ENCODE measurements at regions not wholly inside any gene's neighbourhood (a gene's known extent, or its start where the extent isn't known, plus 50 kb on each side); places are given as distances from the start of the nearest gene placed in this dataset.

GRCh38 chr6:97939440-97940168, 656.6 kb upstream of the MMS22L start:
- no peak for TF ChIP-seq POLR2A (IDR thresholded peaks at IDR 0.05)
- no peak for TF ChIP-seq CTCF (IDR thresholded peaks at IDR 0.05)
- no peak for TF ChIP-seq EP300 (IDR thresholded peaks at IDR 0.05)
